IMR-90 (cell line): ENCODE measurements at regions not wholly inside any gene's neighbourhood (a gene's known extent, or its start where the extent isn't known, plus 50 kb on each side); places are given as distances from the start of the nearest gene placed in this dataset.

Experiments used
- ATAC-seq: fragments of 200-7000 bp; cut with Tn5 transposase; 2 replicates; pipeline ENCODE4 v1.9.1; 2020; ENCODE audit warnings: low read depth, mild to moderate bottlenecking, moderate library complexity
- BruUV-seq: library from RNA; stranded (reverse); fragments of 400-500 nt; replicated peaks from 2 replicates; lab custom pipeline; 2021; lab: Mats Ljungman, UMichigan
- CTCF ChIA-PET: fragments of 300-600 bp; formaldehyde crosslinking; extraction: SDS; loops from one replicate; lab custom pipeline; 2021; ENCODE audit warnings: antibody characterized with exemption; lab: Yijun Ruan, JAX
- POLR2A ChIA-PET: fragments of 300-600 bp; sonication (Branson Sonifier 250); formaldehyde crosslinking; loops from one replicate; lab custom pipeline; 2022; ENCODE audit warnings: antibody characterized with exemption; ENCODE audit not compliant: unreplicated experiment; lab: Charles Lee
- DNase-seq: peaks from one replicate; pipeline ENCODE4 v3.0.0; 2013
- H2AFZ ChIP-seq: replicated peaks from 2 replicates; pipeline ENCODE3; 2013; ENCODE audit warnings: low read length, mild to moderate bottlenecking; ENCODE audit not compliant: poor library complexity
- H2AK5ac ChIP-seq: 2 replicates; pipeline ENCODE4 v1.6.1; 2013; ENCODE audit warnings: low read depth, low read length, inconsistent platforms
- H2AK9ac ChIP-seq: replicated peaks from 2 replicates; pipeline ENCODE3; 2013; ENCODE audit warnings: mild to moderate bottlenecking, low read depth, low read length, moderate library complexity; ENCODE audit not compliant: poor library complexity
- H2BK120ac ChIP-seq: 2 replicates; pipeline ENCODE4 v1.6.1; 2013; ENCODE audit warnings: low read depth, low read length, inconsistent platforms
- H2BK15ac ChIP-seq: 3 replicates; pipeline ENCODE4 v1.6.1; 2013; ENCODE audit warnings: low read depth, low read length, inconsistent platforms
- H2BK20ac ChIP-seq: 2 replicates; pipeline ENCODE4 v1.6.1; 2013; ENCODE audit warnings: low read depth, mild to moderate bottlenecking, inconsistent platforms, low read length, moderate library complexity
- H2BK5ac ChIP-seq: 2 replicates; pipeline ENCODE4 v1.6.1; 2013; ENCODE audit warnings: mild to moderate bottlenecking, low read depth, low read length, inconsistent platforms; ENCODE audit not compliant: poor library complexity, severe bottlenecking
- H3K14ac ChIP-seq: replicated peaks from 2 replicates; pipeline ENCODE4 v1.6.1; 2013; ENCODE audit warnings: low read depth, low read length, inconsistent platforms
- H3K18ac ChIP-seq: 2 replicates; pipeline ENCODE4 v1.6.1; 2013; ENCODE audit warnings: low read depth, low read length, control low read depth
- H3K23ac ChIP-seq: 2 replicates; pipeline ENCODE4 v1.6.1; 2013; ENCODE audit warnings: low read depth, low read length, inconsistent platforms
- H3K27ac ChIP-seq: 2 replicates; pipeline ENCODE4 v1.5.1; 2013; ENCODE audit warnings: mild to moderate bottlenecking, control low read depth, low read length; ENCODE audit not compliant: insufficient read depth
- H3K27me3 ChIP-seq: 2 replicates; pipeline ENCODE4 v1.6.1; 2013; ENCODE audit warnings: low read length; ENCODE audit not compliant: control insufficient read depth, insufficient read depth
- H3K36me3 ChIP-seq: 2 replicates; pipeline ENCODE4 v1.6.1; 2013; ENCODE audit warnings: low read length, mixed read lengths; ENCODE audit not compliant: control insufficient read depth, insufficient read depth
- H3K4ac ChIP-seq: 2 replicates; pipeline ENCODE4 v1.6.1; 2013; ENCODE audit warnings: low read depth, low read length, inconsistent platforms
- H3K4me1 ChIP-seq: 2 replicates; pipeline ENCODE4 v1.6.1; 2013; ENCODE audit warnings: low read length, mixed read lengths; ENCODE audit not compliant: control insufficient read depth, insufficient read depth
- H3K4me2 ChIP-seq: 2 replicates; pipeline ENCODE4 v1.6.1; 2013; ENCODE audit warnings: low read depth, mild to moderate bottlenecking, control low read depth, low read length, moderate library complexity
- H3K4me3 ChIP-seq: 2 replicates; pipeline ENCODE4 v1.5.1; 2013; ENCODE audit warnings: low read depth, mild to moderate bottlenecking, control low read depth, low read length, moderate library complexity; ENCODE audit not compliant: insufficient read depth
- H3K56ac ChIP-seq: 2 replicates; pipeline ENCODE4 v1.6.1; 2013; ENCODE audit warnings: low read length, inconsistent platforms; ENCODE audit not compliant: insufficient read depth; ENCODE audit errors: extremely low read depth
- H3K79me1 ChIP-seq, 2 experiments: 2 replicates each; pipeline ENCODE4 v1.6.1; 2013; ENCODE audit warnings: low read length in 2 of 2, inconsistent platforms in 1 of 2, low read depth in 1 of 2
- H3K9ac ChIP-seq: 2 replicates; pipeline ENCODE4 v1.6.1; 2013; ENCODE audit warnings: low read depth, low read length, control low read depth
- H3K9me1 ChIP-seq: 2 replicates; pipeline ENCODE4 v1.6.1; 2013; ENCODE audit warnings: low read length, inconsistent platforms; ENCODE audit not compliant: insufficient read depth
- H3K9me3 ChIP-seq: 2 replicates; pipeline ENCODE4 v1.6.1; 2013; ENCODE audit warnings: low read length; ENCODE audit not compliant: control insufficient read depth, insufficient read depth
- H4K20me1 ChIP-seq: 2 replicates; pipeline ENCODE4 v1.6.1; 2013; ENCODE audit warnings: low read length, inconsistent platforms; ENCODE audit not compliant: insufficient read depth
- H4K5ac ChIP-seq: 2 replicates; pipeline ENCODE4 v1.6.1; 2013; ENCODE audit warnings: mild to moderate bottlenecking, low read depth, low read length, control low read depth
- H4K8ac ChIP-seq, 2 experiments: 2 replicates each; pipeline ENCODE4 v1.6.1; 2013; ENCODE audit warnings: low read depth in 2 of 2, low read length in 2 of 2, control low read depth in 1 of 2, inconsistent platforms in 1 of 2
- H4K91ac ChIP-seq: 2 replicates; pipeline ENCODE4 v1.6.1; 2013; ENCODE audit warnings: low read depth, low read length, inconsistent platforms; ENCODE audit not compliant: insufficient read depth
- BHLHE40 ChIP-seq: fragments of 150-350 bp; IDR thresholded peaks from 2 replicates; pipeline ENCODE4 v1.6.1; 2016; ENCODE audit warnings: mild to moderate bottlenecking, low read depth, low read length
- CEBPB ChIP-seq: IDR thresholded peaks from 2 replicates; pipeline ENCODE4 v1.6.1; 2012; ENCODE audit warnings: low read depth, low read length, improper control_type of control experiment
- CHD1 ChIP-seq: IDR thresholded peaks from 2 replicates; pipeline ENCODE4 v1.6.1; 2012; ENCODE audit warnings: low read depth, low read length, improper control_type of control experiment
- CTCF ChIP-seq: conservative IDR thresholded peaks from 2 replicates; pipeline ENCODE4 v1.5.1; 2012; ENCODE audit warnings: mild to moderate bottlenecking, low read depth, low read length, improper control_type of control experiment
- ELK1 ChIP-seq: fragments of 150-350 bp; IDR thresholded peaks from 2 replicates; pipeline ENCODE4 v1.6.1; 2016; ENCODE audit warnings: low read depth, mild to moderate bottlenecking, low read length, moderate library complexity, borderline replicate concordance
- FOS ChIP-seq: fragments of 150-350 bp; IDR thresholded peaks from 2 replicates; pipeline ENCODE4 v1.6.1; 2016; ENCODE audit warnings: low read depth, low read length
- MAFK ChIP-seq: IDR thresholded peaks from 2 replicates; pipeline ENCODE4 v1.6.1; 2012; ENCODE audit warnings: low read depth, low read length, improper control_type of control experiment
- MAZ ChIP-seq: IDR thresholded peaks from 2 replicates; pipeline ENCODE4 v1.6.1; 2012; ENCODE audit warnings: low read depth, mild to moderate bottlenecking, low read length, improper control_type of control experiment, moderate library complexity, borderline replicate concordance
- MXI1 ChIP-seq: IDR thresholded peaks from 2 replicates; pipeline ENCODE4 v1.6.1; 2012; ENCODE audit warnings: low read depth, mild to moderate bottlenecking, low read length, moderate library complexity, borderline replicate concordance
- NFE2L2 ChIP-seq: fragments of 150-350 bp; IDR thresholded peaks from 2 replicates; pipeline ENCODE4 v1.6.1; 2016; ENCODE audit warnings: low read depth, mild to moderate bottlenecking, low read length
- POLR2A ChIP-seq: IDR thresholded peaks from 2 replicates; pipeline ENCODE4 v1.6.1; 2012; ENCODE audit warnings: mild to moderate bottlenecking, low read depth, low read length
- RAD21 ChIP-seq: IDR thresholded peaks from 2 replicates; pipeline ENCODE4 v1.6.1; 2012; ENCODE audit warnings: low read length, improper control_type of control experiment
- RCOR1 ChIP-seq: IDR thresholded peaks from 2 replicates; pipeline ENCODE4 v1.6.1; 2012; ENCODE audit warnings: mild to moderate bottlenecking, low read length, improper control_type of control experiment; ENCODE audit not compliant: insufficient replicate concordance
- RFX5 ChIP-seq: IDR thresholded peaks from 2 replicates; pipeline ENCODE4 v1.8.0; 2012; ENCODE audit warnings: low read depth, mild to moderate bottlenecking, low read length, moderate library complexity
- SMC3 ChIP-seq: fragments of 150-350 bp; IDR thresholded peaks from 2 replicates; pipeline ENCODE4 v1.6.1; 2016; ENCODE audit warnings: low read depth, mild to moderate bottlenecking, antibody characterized with exemption, low read length, moderate library complexity
- USF2 ChIP-seq: fragments of 150-350 bp; IDR thresholded peaks from 2 replicates; pipeline ENCODE4 v1.6.1; 2017; ENCODE audit warnings: mild to moderate bottlenecking, antibody characterized with exemption, low read length, low read depth
- WGBS, 2 experiments: methylation state at CpG; one replicate each; pipeline versions ENCODE4 v1.1.5 to v1.1.7; 2013; ENCODE audit warnings: missing lambda C conversion rate in 2 of 2; ENCODE audit not compliant: insufficient read length in 1 of 2; ENCODE audit errors: extremely low coverage in 2 of 2; 5-methylcytosine and 5-hydroxymethylcytosine counted together
- dilution Hi-C: fragments of 300-500 bp; cut with HindIII; formaldehyde crosslinking; loops from one replicate; pipeline ENCODE4 v1.14.3; 2018; ENCODE audit warnings: low sequenced_read_pairs; ENCODE audit not compliant: unreplicated experiment
- in situ Hi-C: fragments of 300-500 bp; cut with MboI; formaldehyde crosslinking; loops from 3 replicates; pipeline ENCODE4 v1.14.3; 2019; ENCODE audit warnings: low sequenced_read_pairs, inconsistent platforms, mixed read lengths
- intact Hi-C: fragments of 100-400 bp; cut with micrococcal nuclease; formaldehyde crosslinking; loops from 2 replicates; pipeline ENCODE4 v1.10.0; 2022

GRCh38 chr2:140122001-140122400, 1341.8 kb upstream of the NXPH2 start:
- Histone ChIP-seq H4K91ac (no peak overlapping the region), H3K27me3 (no peaks in the 10 kb centered on the region), H2AFZ (no peak overlapping the region), H2BK15ac (no peak overlapping the region), H3K4ac (no peak overlapping the region), H3K23ac (no peak overlapping the region), H3K79me1 (no peaks in the 10 kb centered on the region), H4K8ac (no peak overlapping the region), H2BK20ac (no peak overlapping the region), H3K4me2 (no peak overlapping the region), H3K36me3 (no peaks in the 10 kb centered on the region), H2BK120ac (no peak overlapping the region), H3K9me1 (no peaks in the 10 kb centered on the region), H4K20me1 (no peaks in the 10 kb centered on the region), H3K4me1 (no peaks in the 10 kb centered on the region), H2AK5ac (no peak overlapping the region), H2BK5ac (no peak overlapping the region), H2AK9ac (no peak overlapping the region), H3K4me3 (no peak overlapping the region), H3K9me3 (peaks cover 6% of the 10 kb centered on the region), H3K9ac (no peak overlapping the region), H4K5ac (no peak overlapping the region), H3K27ac (no peak overlapping the region), H3K14ac (no peak overlapping the region), H3K18ac (no peak overlapping the region), H3K56ac (no peak overlapping the region)
- ChIA-PET CTCF (no interaction called here), POLR2A (no interaction called here)
- dilution Hi-C loops (no loop called here), intact Hi-C loops (no loop called here), in situ Hi-C loops (no loop called here)
- no peak for DNase-seq
- no TSS peak for BruUV-seq
- no peak for TF ChIP-seq SMC3
- TF ChIP-seq CEBPB: no peak
- no peak for TF ChIP-seq CTCF
- TF ChIP-seq RFX5: no peak
- TF ChIP-seq FOS: no peak
- TF ChIP-seq CHD1: no peak
- TF ChIP-seq RCOR1: no peak
- no peak for TF ChIP-seq MAZ
- TF ChIP-seq MXI1: no peak
- TF ChIP-seq NFE2L2: no peak
- TF ChIP-seq BHLHE40: no peak
- no peak for TF ChIP-seq POLR2A
- no peak for TF ChIP-seq USF2
- TF ChIP-seq MAFK: no peak
- TF ChIP-seq ELK1: no peak
- TF ChIP-seq RAD21: no peak
- no CpG with 5 or more reads among the region's 5 CpGs for WGBS, 2 experiments
- no peak for ATAC-seq
